ENCODE measurements at regions not wholly inside any gene's neighbourhood (a gene's known extent, or its start where the extent isn't known, plus 50 kb on each side); places are given as distances from the start of the nearest gene placed in this dataset.

- no peaks in the 10 kb centered on the region for H3K36me3 ChIP-seq
- no peak for TF ChIP-seq POLR2AphosphoS5 (IDR thresholded peaks at IDR 0.05)
- TF ChIP-seq POLR2A (IDR thresholded peaks at IDR 0.05), result no peak
- no peak for TF ChIP-seq CTCF (IDR thresholded peaks at IDR 0.05 in 8 of 11, conservative IDR thresholded peaks at IDR 0.05 in 3 of 11)
- no peaks in the 10 kb centered on the region for H3K9me3 ChIP-seq
- peaks cover 0 to 7% (median 0%) of the 10 kb centered on the region in 7 donors for H3K27me3 ChIP-seq (replicated peaks in 1 of 7)
- DNase-seq, result no peak
- intact Hi-C loops (cut with DNase I; ENCODE audit: low total_unique reads), result no loop called here
- H3K4me3 ChIP-seq, result no peak overlapping the region
- no peak overlapping the region for H3K27ac ChIP-seq
- H3K4me1 ChIP-seq, result no peaks in the 10 kb centered on the region
- 68 to 80% (median 72%) methylated on average over 12 of the region's 12 CpGs for WGBS, 5 donors
These were observed 213.1 kb upstream of the BOD1L1 start for GRCh38 chr4:13840502-13841190.

- TF ChIP-seq POLR2A (IDR thresholded peaks at IDR 0.05), result no peak
- TF ChIP-seq POLR2AphosphoS5 (IDR thresholded peaks at IDR 0.05), result no peak
- no peak for TF ChIP-seq CTCF (IDR thresholded peaks at IDR 0.05 in 8 of 11, conservative IDR thresholded peaks at IDR 0.05 in 3 of 11)
- 41 to 67% (median 57%) methylated on average over 1 of the region's 1 CpG for whole genome bisulfite sequencing, 5 donors
- no peaks in the 10 kb centered on the region for H3K4me1 ChIP-seq
- intact Hi-C loops (cut with DNase I; ENCODE audit: low total_unique reads), result no loop called here
- no peak for DNase-seq
- H3K4me3 ChIP-seq, result no peak overlapping the region
- H3K27ac ChIP-seq, result no peak overlapping the region
- H3K27me3 ChIP-seq (replicated peaks in 1 of 7), result no peaks in the 10 kb centered on the region
- H3K36me3 ChIP-seq, result no peaks in the 10 kb centered on the region
- H3K9me3 ChIP-seq, result peaks cover 0 to 3% (median 0%) of the 10 kb centered on the region in 8 donors
These were observed 217.2 kb upstream of the BOD1L1 start for GRCh38 chr4:13844740-13845139.

- H3K36me3 ChIP-seq, result no peaks in the 10 kb centered on the region
- H3K4me1 ChIP-seq, result peaks cover 0 to 6% (median 0%) of the 10 kb centered on the region in 6 donors
- DNase-seq, result no peak
- TF ChIP-seq POLR2A (IDR thresholded peaks at IDR 0.05), result no peak
- TF ChIP-seq CTCF (IDR thresholded peaks at IDR 0.05 in 8 of 11, conservative IDR thresholded peaks at IDR 0.05 in 3 of 11), result no peak
- TF ChIP-seq POLR2AphosphoS5 (IDR thresholded peaks at IDR 0.05), result no peak
- no peak overlapping the region for H3K27ac ChIP-seq
- H3K27me3 ChIP-seq (replicated peaks in 1 of 7), result no peaks in the 10 kb centered on the region
- intact Hi-C loops (cut with DNase I; ENCODE audit: low total_unique reads), result no loop called here
- peaks cover 0 to 3% (median 0%) of the 10 kb centered on the region in 8 donors for H3K9me3 ChIP-seq
- 45 to 62% (median 46%) methylated on average over 2 of the region's 2 CpGs for WGBS, 5 donors
- H3K4me3 ChIP-seq, result no peak overlapping the region
These were observed 222.3 kb upstream of the BOD1L1 start for GRCh38 chr4:13849778-13850177.

- no peak overlapping the region for H3K4me3 ChIP-seq
- H3K4me1 ChIP-seq, result peaks cover 0 to 6% (median 0%) of the 10 kb centered on the region in 6 donors
- no peaks in the 10 kb centered on the region for H3K36me3 ChIP-seq
- WGBS, 5 donors, result 91 to 95% (median 93%) methylated on average over 12 of the region's 12 CpGs
- H3K27me3 ChIP-seq (replicated peaks in 1 of 7), result no peaks in the 10 kb centered on the region
- H3K27ac ChIP-seq, result no peak overlapping the region
- peaks cover 0 to 3% (median 0%) of the 10 kb centered on the region in 8 donors for H3K9me3 ChIP-seq
- TF ChIP-seq POLR2AphosphoS5 (IDR thresholded peaks at IDR 0.05), result no peak
- TF ChIP-seq CTCF (IDR thresholded peaks at IDR 0.05 in 8 of 11, conservative IDR thresholded peaks at IDR 0.05 in 3 of 11), result no peak
- no peak for TF ChIP-seq POLR2A (IDR thresholded peaks at IDR 0.05)
- intact Hi-C loops (cut with DNase I; ENCODE audit: low total_unique reads), result no loop called here
- DNase-seq, result no peak
These were observed 223.8 kb upstream of the BOD1L1 start for GRCh38 chr4:13851085-13851940.

Data from spleen (tissue), 11 donors.